ENCODE measurements at regions not wholly inside any gene's neighbourhood (a gene's known extent, or its start where the extent isn't known, plus 50 kb on each side); places are given as distances from the start of the nearest gene placed in this dataset.

- TF ChIP-seq POLR2AphosphoS5 (IDR thresholded peaks at IDR 0.05; ENCODE audit: low read depth, low read length) (no peak), PBX3 (IDR thresholded peaks at IDR 0.05) (no peak), RFX5 (IDR thresholded peaks at IDR 0.05; ENCODE audit: low read length) (no peak), MEF2A (IDR thresholded peaks at IDR 0.05; ENCODE audit: borderline replicate concordance, low read depth) (no peak), NFIC (IDR thresholded peaks at IDR 0.05; ENCODE audit: borderline replicate concordance) (no peak), EZH2phosphoT487 (IDR thresholded peaks at IDR 0.05; ENCODE audit: borderline replicate concordance, low read depth) (no peak), FOXM1 (IDR thresholded peaks at IDR 0.05; ENCODE audit: low read depth) (no peak), FOSL2 (IDR thresholded peaks at IDR 0.05; ENCODE audit: borderline replicate concordance, low read depth) (no peak), RXRA (IDR thresholded peaks at IDR 0.05; ENCODE audit: borderline replicate concordance, low read depth) (no peak), RCOR1 (IDR thresholded peaks at IDR 0.05; ENCODE audit: low read length) (no peak), IRF3 (IDR thresholded peaks at IDR 0.05; ENCODE audit: low read depth, low read length) (no peak), TEAD4 (IDR thresholded peaks at IDR 0.05; ENCODE audit: borderline replicate concordance, insufficient read depth) (no peak)
- Histone ChIP-seq H4K20me1 (ENCODE audit: insufficient read depth) (no peaks in the 10 kb centered on the region), H3K9me2 (no peaks in the 10 kb centered on the region), H3K36me3 (replicated peaks in 1 of 2; ENCODE audit: control insufficient read depth in 1 of 2, insufficient read depth in 2 of 2, low read length in 1 of 2) (no peaks in the 10 kb centered on the region), H3K9ac (no peak overlapping the region), H3F3A (replicated peaks; ENCODE audit: insufficient read depth) (peaks cover 20% of the 10 kb centered on the region), H3K9me3 (no peaks in the 10 kb centered on the region), H3K4me3 (ENCODE audit: low read depth in 2 of 2, low read length in 1 of 2) (no peak overlapping the region), H3K27ac (ENCODE audit: low read depth in 2 of 2, low read length in 1 of 2) (peak overlapping the region in 1 of 2 experiments; percentile 94; a peak in 2 of 4 replicates), H3K79me2 (ENCODE audit: insufficient read depth) (no peaks in the 10 kb centered on the region), H3K4me2 (no peak overlapping the region), H3K4me1 (ENCODE audit: control insufficient read depth in 1 of 2, insufficient read depth in 2 of 2, low read depth in 1 of 2, low read length in 1 of 2) (peaks cover 0 to 53% of the 10 kb centered on the region in 2 experiments; a peak in 2 of 4 replicates), H3K27me3 (ENCODE audit: insufficient read depth) (no peaks in the 10 kb centered on the region), H2AFZ (ENCODE audit: low read depth) (no peak overlapping the region)
- CTCF ChIA-PET: no interaction called here
- 80% methylated on average over 5 of the region's 5 CpGs for WGBS (ENCODE audit: low lambda C conversion rate)
- POLR2A ChIA-PET: no interaction called here
- no peak for DNase-seq
Observed at GRCh38 chr10:43856299-43856698, 207.6 kb upstream of the ZNF32 start.

DNA sequence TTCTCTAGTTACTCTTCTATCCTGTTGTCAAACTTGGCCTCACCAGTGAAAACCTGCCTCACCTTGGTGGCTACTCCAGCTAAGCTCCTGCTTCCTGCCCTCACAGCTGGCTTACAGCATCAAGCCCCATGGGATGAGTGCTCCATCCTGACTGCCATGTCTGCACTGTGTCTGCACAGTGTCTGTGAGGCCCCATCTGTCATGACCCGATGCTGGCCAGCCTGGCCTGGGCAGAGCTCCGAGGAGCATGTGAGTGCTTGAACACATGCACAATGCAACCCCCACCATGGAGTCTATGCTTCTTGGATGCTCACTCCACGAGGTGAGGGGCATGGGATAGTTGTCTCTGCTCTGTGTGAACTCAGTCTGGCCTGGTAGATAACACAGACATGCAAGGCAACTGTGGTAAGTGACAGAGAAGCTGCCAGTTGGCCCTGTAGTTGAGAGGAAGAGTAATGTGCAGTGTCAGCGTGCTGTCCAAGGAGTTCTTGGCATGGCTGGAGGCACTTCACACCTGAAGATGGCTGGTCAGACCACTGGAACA, 207.1 kb upstream of the ZNF32 start:
- TF ChIP-seq YY1 (IDR thresholded peaks at IDR 0.05; ENCODE audit: low read depth) (no peak), MEF2A (IDR thresholded peaks at IDR 0.05; ENCODE audit: borderline replicate concordance, low read depth) (no peak), GATA2 (CRISPR knock-in tag; IDR thresholded peaks at IDR 0.05) (peak; percentile 29; the same call in 1 of the 2 replicates), MAX (IDR thresholded peaks at IDR 0.05; ENCODE audit: low read depth) (no peak), NFIC (IDR thresholded peaks at IDR 0.05; ENCODE audit: borderline replicate concordance) (no peak), REST (IDR thresholded peaks at IDR 0.05; ENCODE audit: low read depth, low read length) (no peak), FOXJ3 (CRISPR knock-in tag; IDR thresholded peaks at IDR 0.05) (no peak), EP300 (IDR thresholded peaks at IDR 0.05; ENCODE audit: borderline replicate concordance in 1 of 2, low read depth in 1 of 2, low read length in 1 of 2) (peak in 1 of 2 experiments; percentile 45; a peak in 2 of 4 replicates)

More for the DNA sequence above, 207.1 kb upstream of the ZNF32 start:
- Histone ChIP-seq H3K27me3 (ENCODE audit: insufficient read depth) (no peaks in the 10 kb centered on the region), H3K27ac (ENCODE audit: low read depth in 2 of 2, low read length in 1 of 2) (peak overlapping the region in 1 of 2 experiments; percentile 94; a peak in 2 of 4 replicates), H4K20me1 (ENCODE audit: insufficient read depth) (no peaks in the 10 kb centered on the region), H2AFZ (ENCODE audit: low read depth) (no peak overlapping the region), H3K36me3 (replicated peaks in 1 of 2; ENCODE audit: control insufficient read depth in 1 of 2, insufficient read depth in 2 of 2, low read length in 1 of 2) (no peaks in the 10 kb centered on the region), H3K9ac (no peak overlapping the region), H3K4me2 (no peak overlapping the region), H3K4me1 (ENCODE audit: control insufficient read depth in 1 of 2, insufficient read depth in 2 of 2, low read depth in 1 of 2, low read length in 1 of 2) (peaks cover 0 to 53% of the 10 kb centered on the region in 2 experiments; a peak in 2 of 4 replicates), H3K4me3 (ENCODE audit: low read depth in 2 of 2, low read length in 1 of 2) (no peak overlapping the region), H3K79me2 (ENCODE audit: insufficient read depth) (no peaks in the 10 kb centered on the region), H3K9me2 (no peaks in the 10 kb centered on the region), H3K9me3 (no peaks in the 10 kb centered on the region), H3F3A (replicated peaks; ENCODE audit: insufficient read depth) (peaks cover 20% of the 10 kb centered on the region)
- POLR2A ChIA-PET: no interaction called here
- WGBS (ENCODE audit: low lambda C conversion rate): 53% methylated on average over 3 of the region's 4 CpGs
- CTCF ChIA-PET: interaction anchor here (1.0 kb wide), 1 partner anchor 165 kb away, joined by 3 read pairs; no protein-coding TSS in a partner anchor
- peak; percentile 49 for DNase-seq
